GM23248 (cell line): ENCODE measurements at regions not wholly inside any gene's neighbourhood (a gene's known extent, or its start where the extent isn't known, plus 50 kb on each side); places are given as distances from the start of the nearest gene placed in this dataset.

Experiments used
- DNase-seq: peaks from one replicate; pipeline ENCODE4 v3.0.0-alpha.2; 2015
- H2AFZ ChIP-seq: fragments of 200-600 bp; sonication (generic); 2 replicates; pipeline ENCODE4 v1.6.1; 2016; ENCODE audit warnings: antibody characterized with exemption
- H3F3A ChIP-seq: fragments of 200-600 bp; sonication (generic); 2 replicates; pipeline ENCODE4 v1.6.1; 2016; ENCODE audit warnings: mild to moderate bottlenecking, antibody characterized with exemption, mixed run types; ENCODE audit not compliant: insufficient read depth
- H3K27ac ChIP-seq: fragments of 200-600 bp; sonication (generic); 2 replicates; pipeline ENCODE4 v1.5.1; 2016; ENCODE audit warnings: mild to moderate bottlenecking
- H3K27me3 ChIP-seq: fragments of 200-600 bp; sonication (generic); replicated peaks from 2 replicates; pipeline ENCODE4 v1.6.1; 2016; ENCODE audit warnings: mild to moderate bottlenecking; ENCODE audit not compliant: insufficient read depth
- H3K36me3 ChIP-seq: fragments of 200-600 bp; sonication (generic); 2 replicates; pipeline ENCODE4 v1.6.1; 2016; ENCODE audit warnings: low read depth, mild to moderate bottlenecking
- H3K4me1 ChIP-seq: fragments of 200-600 bp; sonication (generic); 2 replicates; pipeline ENCODE4 v1.6.1; 2016; ENCODE audit warnings: mild to moderate bottlenecking; ENCODE audit not compliant: insufficient read depth
- H3K4me2 ChIP-seq: fragments of 200-600 bp; sonication (generic); one replicate; pipeline ENCODE4 v1.6.1; 2016; ENCODE audit warnings: mild to moderate bottlenecking; ENCODE audit not compliant: unreplicated experiment
- H3K4me3 ChIP-seq: fragments of 200-600 bp; sonication (generic); 2 replicates; pipeline ENCODE4 v1.5.1; 2016; ENCODE audit warnings: mild to moderate bottlenecking
- H3K79me2 ChIP-seq: fragments of 200-600 bp; sonication (generic); 2 replicates; pipeline ENCODE4 v1.6.1; 2016; ENCODE audit warnings: mild to moderate bottlenecking; ENCODE audit not compliant: insufficient read depth
- H3K9ac ChIP-seq: fragments of 200-600 bp; sonication (generic); 2 replicates; pipeline ENCODE4 v1.6.1; 2016; ENCODE audit warnings: mild to moderate bottlenecking
- H3K9me2 ChIP-seq: fragments of 200-600 bp; sonication (generic); 2 replicates; pipeline ENCODE4 v1.6.1; 2016; ENCODE audit warnings: mixed run types, mild to moderate bottlenecking, moderate library complexity; ENCODE audit not compliant: insufficient read depth
- H3K9me3 ChIP-seq: fragments of 200-600 bp; sonication (generic); one replicate; pipeline ENCODE4 v1.6.1; 2017; ENCODE audit warnings: low read depth
- H4K20me1 ChIP-seq: fragments of 200-600 bp; sonication (generic); 2 replicates; pipeline ENCODE4 v1.6.0; 2016; ENCODE audit not compliant: insufficient read depth
- EZH2 ChIP-seq: fragments of 200-600 bp; sonication (generic); IDR thresholded peaks from 2 replicates; pipeline ENCODE4 v1.6.1; 2018; ENCODE audit warnings: antibody characterized with exemption, mild to moderate bottlenecking; ENCODE audit not compliant: insufficient read depth, poor library complexity, severe bottlenecking
- EZH2phosphoT487 ChIP-seq: fragments of 200-600 bp; sonication (generic); IDR thresholded peaks from 2 replicates; pipeline ENCODE4 v1.6.1; 2018; ENCODE audit warnings: antibody characterized with exemption, moderate library complexity, mild to moderate bottlenecking, low read depth; ENCODE audit not compliant: insufficient read depth
- WGBS, 2 experiments: methylation state at CpG; one replicate each; pipeline ENCODE4 v1.1.6; 2015 to 2017; ENCODE audit warnings: low lambda C conversion rate in 2 of 2, low coverage in 1 of 2; ENCODE audit errors: missing lambda C conversion rate in 2 of 2; 5-methylcytosine and 5-hydroxymethylcytosine counted together
- in situ Hi-C: fragments of 300-500 bp; cut with MboI; formaldehyde crosslinking; loops from 2 replicates; pipeline ENCODE4 v1.15.0; 2020

DNA sequence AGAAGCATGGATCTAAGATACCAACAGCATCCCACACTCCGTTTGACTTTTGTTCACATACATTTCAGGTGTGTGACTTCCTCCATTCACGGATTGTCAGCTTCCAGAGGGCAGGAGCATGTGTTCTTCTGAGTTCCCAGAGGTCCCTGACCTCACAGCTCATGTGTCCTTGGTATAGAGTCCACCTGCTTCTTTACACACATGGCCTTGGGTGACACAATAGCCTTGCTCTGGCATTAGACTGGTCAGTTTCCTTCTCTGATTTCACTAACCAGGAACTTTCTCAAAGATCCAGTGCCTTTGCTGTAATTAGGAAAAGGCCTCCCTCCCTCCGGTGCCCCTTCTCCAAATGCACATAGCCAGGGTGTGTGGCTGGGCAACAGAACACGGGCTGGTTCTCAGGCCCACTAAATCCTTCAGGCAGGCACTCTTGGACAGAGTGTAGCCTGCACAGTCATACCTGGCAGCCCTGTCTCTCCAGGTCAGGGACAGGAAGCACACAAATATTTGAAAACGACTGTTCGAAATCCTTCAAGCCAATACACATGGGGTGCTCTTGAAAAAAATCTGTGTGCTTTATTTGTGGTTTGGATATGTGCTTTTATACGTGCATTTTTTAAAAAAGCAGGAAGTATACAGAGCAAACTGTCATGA is 81.1 kb downstream of the TRIM42 start:
- no peaks in the 10 kb centered on the region for H3K9me3 ChIP-seq
- no peaks in the 10 kb centered on the region for H4K20me1 ChIP-seq
- no peaks in the 10 kb centered on the region for H3K4me1 ChIP-seq
- no peak for TF ChIP-seq EZH2phosphoT487
- no peak for TF ChIP-seq EZH2
- no peaks in the 10 kb centered on the region for H3K79me2 ChIP-seq
- WGBS, 2 experiments, result 17 to 22% methylated on average over 7 of the region's 7 CpGs
- no peak overlapping the region for H3K27ac ChIP-seq
- no peak overlapping the region for H3K4me2 ChIP-seq
- no peak overlapping the region for H2AFZ ChIP-seq
- H3K27me3 ChIP-seq, result no peaks in the 10 kb centered on the region
- H3K4me3 ChIP-seq, result no peak overlapping the region
- no peaks in the 10 kb centered on the region for H3K9me2 ChIP-seq
- no peak for DNase-seq
- no peak overlapping the region for H3K9ac ChIP-seq
- in situ Hi-C loops, result no loop called here
- no peaks in the 10 kb centered on the region for H3K36me3 ChIP-seq
- no peaks in the 10 kb centered on the region for H3F3A ChIP-seq

DNA sequence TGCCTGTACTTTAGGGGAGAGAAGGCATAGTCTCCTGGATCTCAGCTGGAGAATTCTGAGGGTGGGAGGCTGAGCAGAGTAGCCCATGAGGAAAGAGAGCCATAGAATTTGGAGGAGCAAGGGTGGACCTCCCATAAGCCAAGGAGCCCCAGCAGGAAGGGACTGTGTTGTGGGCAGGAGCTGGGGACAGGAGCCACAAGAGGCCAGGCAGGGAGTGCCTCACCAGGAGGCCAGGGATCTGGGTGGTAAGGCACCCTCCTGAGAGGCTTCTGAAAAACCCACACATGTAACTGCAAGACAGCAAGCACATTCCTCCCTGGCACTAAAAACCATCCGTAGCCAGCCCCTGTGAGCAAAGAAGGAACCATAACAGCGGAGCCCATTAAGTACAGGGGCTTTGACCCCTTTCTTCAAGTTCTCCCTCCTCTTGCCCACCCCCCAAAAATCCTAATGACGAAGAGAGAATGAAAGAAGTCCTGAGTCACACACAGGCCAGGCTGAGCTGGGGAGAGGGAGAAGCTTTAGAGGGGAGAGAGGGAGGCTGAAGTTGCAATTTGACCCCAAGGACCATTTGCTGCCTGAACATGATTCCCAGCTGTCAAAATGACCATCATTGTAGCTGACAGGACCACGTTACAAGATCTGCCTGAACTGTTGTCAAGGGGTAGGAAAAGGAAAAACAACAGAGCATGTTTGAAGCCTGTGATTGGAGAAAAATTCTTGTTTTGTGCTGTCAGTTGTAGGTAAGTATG is 82.6 kb downstream of the TRIM42 start:
- Histone ChIP-seq H3K79me2 (no peaks in the 10 kb centered on the region), H3K36me3 (no peaks in the 10 kb centered on the region), H3K4me1 (no peaks in the 10 kb centered on the region), H2AFZ (no peak overlapping the region), H3K27me3 (no peaks in the 10 kb centered on the region), H3K4me2 (no peak overlapping the region), H3K4me3 (no peak overlapping the region), H3K9me2 (no peaks in the 10 kb centered on the region), H3K9me3 (no peaks in the 10 kb centered on the region), H4K20me1 (no peaks in the 10 kb centered on the region), H3K27ac (no peak overlapping the region), H3K9ac (no peak overlapping the region), H3F3A (no peaks in the 10 kb centered on the region)
- no peak for DNase-seq
- 15 to 17% methylated on average over 4 of the region's 4 CpGs for WGBS, 2 experiments
- no peak for TF ChIP-seq EZH2
- no peak for TF ChIP-seq EZH2phosphoT487
- in situ Hi-C loops, result no loop called here

DNA sequence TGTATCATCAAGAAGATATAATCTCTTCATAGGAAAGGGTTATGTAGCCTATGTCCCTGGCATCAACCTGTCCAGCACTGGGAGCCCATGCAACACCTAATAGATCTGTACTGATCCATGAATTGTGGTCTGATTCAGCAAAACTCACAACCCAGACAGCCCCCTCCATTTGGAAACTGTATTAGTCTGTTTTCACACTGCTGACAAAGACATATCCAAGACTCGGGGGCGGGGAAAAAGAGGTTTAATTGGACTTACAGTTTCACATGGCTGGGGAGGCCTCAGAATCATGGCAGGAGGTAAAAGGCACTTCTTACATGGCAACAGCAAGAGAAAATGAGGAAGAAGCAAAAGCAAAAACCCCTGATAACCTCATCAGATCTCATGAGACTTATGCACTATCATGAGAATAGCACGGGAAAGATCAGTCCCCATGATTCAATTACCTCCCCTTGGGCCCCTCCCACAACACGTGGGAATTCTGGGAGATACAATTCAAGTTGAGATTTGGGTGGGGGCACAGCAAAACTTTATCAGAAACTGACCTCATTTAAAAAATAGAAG is 83.3 kb downstream of the TRIM42 start:
- Histone ChIP-seq H3K9ac (no peak overlapping the region), H3K79me2 (no peaks in the 10 kb centered on the region), H3K4me3 (no peak overlapping the region), H4K20me1 (no peaks in the 10 kb centered on the region), H3K4me1 (no peaks in the 10 kb centered on the region), H3K27me3 (no peaks in the 10 kb centered on the region), H2AFZ (no peak overlapping the region), H3K9me2 (no peaks in the 10 kb centered on the region), H3K9me3 (no peaks in the 10 kb centered on the region), H3K4me2 (no peak overlapping the region), H3K27ac (no peak overlapping the region), H3F3A (no peaks in the 10 kb centered on the region), H3K36me3 (no peaks in the 10 kb centered on the region)
- in situ Hi-C loops, result no loop called here
- no peak for DNase-seq
- TF ChIP-seq EZH2 (no peak), EZH2phosphoT487 (no peak)
- 32 to 35% methylated on average over 4 of the region's 4 CpGs for WGBS, 2 experiments

DNA sequence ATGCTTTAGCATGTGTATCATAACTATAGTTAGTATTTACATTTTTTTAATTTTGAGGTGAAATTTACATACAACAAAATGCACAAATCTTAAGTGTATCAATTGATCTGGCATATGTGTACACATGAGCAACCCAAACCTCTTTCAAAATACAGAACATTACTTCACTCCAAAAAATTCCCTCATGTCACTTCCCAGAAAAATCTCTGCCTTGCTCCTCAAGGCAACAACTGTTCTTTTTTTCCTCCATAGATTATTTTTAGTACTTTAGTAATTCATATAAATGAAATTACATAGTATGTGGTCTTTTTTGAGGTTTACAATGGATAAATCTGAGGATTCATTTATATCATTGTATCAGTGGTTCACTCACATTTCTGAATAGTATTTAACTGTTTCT is 84.9 kb downstream of the TRIM42 start:
- Histone ChIP-seq H3K9me2 (no peaks in the 10 kb centered on the region), H3F3A (no peaks in the 10 kb centered on the region), H3K27ac (no peak overlapping the region), H3K27me3 (no peaks in the 10 kb centered on the region), H3K79me2 (no peaks in the 10 kb centered on the region), H4K20me1 (no peaks in the 10 kb centered on the region), H3K9ac (no peak overlapping the region), H2AFZ (no peak overlapping the region), H3K4me1 (0 out of 2 replicates have a peak, but pooled peaks cover 5% of the 10 kb centered on the region), H3K36me3 (no peaks in the 10 kb centered on the region), H3K9me3 (no peaks in the 10 kb centered on the region), H3K4me3 (no peak overlapping the region), H3K4me2 (no peak overlapping the region)
- TF ChIP-seq EZH2phosphoT487, result no peak
- no peak for TF ChIP-seq EZH2
- no peak for DNase-seq
- in situ Hi-C loops, result no loop called here
